GM12892 (cell line): ENCODE measurements at regions not wholly inside any gene's neighbourhood (a gene's known extent, or its start where the extent isn't known, plus 50 kb on each side); places are given as distances from the start of the nearest gene placed in this dataset.

ENCODE experiments used
- POLR2A ChIP-seq: IDR thresholded peaks from 2 replicates; pipeline ENCODE4 v1.6.1; 2011; ENCODE audit warnings: low read depth, low read length, control low read depth
- POLR2AphosphoS5 ChIP-seq: IDR thresholded peaks from 2 replicates; pipeline ENCODE4 v1.6.1; 2011; ENCODE audit warnings: low read depth, low read length, control low read depth
- TAF1 ChIP-seq: IDR thresholded peaks from 2 replicates; pipeline ENCODE4 v1.6.1; 2011; ENCODE audit warnings: low read depth, mild to moderate bottlenecking, control low read depth, low read length, borderline replicate concordance

DNA sequence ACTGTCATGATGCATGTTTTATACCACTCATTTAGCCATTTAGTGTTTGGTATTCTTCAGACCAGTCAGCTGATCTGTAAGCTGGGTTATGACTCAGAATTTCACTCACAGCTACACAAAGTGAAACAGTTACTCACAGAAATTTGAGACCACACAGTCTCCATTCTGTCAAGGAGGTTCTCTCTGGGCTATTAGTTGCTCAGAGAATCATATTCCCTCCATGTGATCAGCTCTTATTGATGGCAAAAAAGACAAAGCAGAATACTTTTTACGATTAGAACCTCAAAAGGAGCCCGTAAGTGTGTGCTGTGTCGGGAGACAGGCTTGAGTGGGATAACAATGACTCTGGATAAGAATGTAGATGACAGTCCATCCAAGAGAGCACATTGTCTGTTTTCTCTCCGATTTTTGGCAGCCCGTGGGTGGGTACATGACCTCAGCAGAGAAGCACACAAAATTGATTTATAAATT is 277.6 kb upstream of the SORCS1 start:
- TF ChIP-seq POLR2AphosphoS5 (no peak), POLR2A (no peak), TAF1 (no peak)
